HG03196 (cell line): ENCODE measurements at regions not wholly inside any gene's neighbourhood (a gene's known extent, or its start where the extent isn't known, plus 50 kb on each side); places are given as distances from the start of the nearest gene placed in this dataset.
"Not testable (repeated sequence)": the region's sequence is repeated elsewhere in the genome, so short reads cannot be mapped to it uniquely, and the experiment has no call there.

Experiments used
- ATAC-seq: cut with Tn5 transposase; IDR thresholded peaks from one replicate; pipeline ENCODE4 v1.9.1; 2021; ENCODE audit not compliant: unreplicated experiment

- ATAC-seq: no peak
Measured at GRCh38 chr5:108467563-108467962, 85.7 kb upstream of the FBXL17 start.

- ATAC-seq: no peak
Measured at GRCh38 chr5:108461628-108462367, 79.9 kb upstream of the FBXL17 start.

GRCh38 chr5:108459769-108460168, 77.9 kb upstream of the FBXL17 start:
- no peak for ATAC-seq

GRCh38 chr5:108451269-108451668, 69.4 kb upstream of the FBXL17 start:
- no peak for ATAC-seq

- ATAC-seq: not testable (repeated sequence)
Measured at GRCh38 chr5:108444130-108444529, 62.2 kb upstream of the FBXL17 start.

- not testable (repeated sequence) for ATAC-seq
Measured at GRCh38 chr5:108442063-108442651, 60.3 kb upstream of the FBXL17 start.

GRCh38 chr5:108437425-108437824, 55.5 kb upstream of the FBXL17 start:
- ATAC-seq: no peak

- ATAC-seq: no peak
Measured at GRCh38 chr5:108436696-108437095, 54.8 kb upstream of the FBXL17 start.

GRCh38 chr5:108433600-108433999, 51.7 kb upstream of the FBXL17 start:
- no peak for ATAC-seq

- no peak for ATAC-seq
Measured at GRCh38 chr5:108432024-108432423, 50.1 kb upstream of the FBXL17 start.
